HCT116 (cell line): ENCODE measurements at regions not wholly inside any gene's neighbourhood (a gene's known extent, or its start where the extent isn't known, plus 50 kb on each side); places are given as distances from the start of the nearest gene placed in this dataset.

Experiments
- ATAC-seq: fragments of 200-7000 bp; cut with Tn5 transposase; 2 replicates; pipeline ENCODE4 v1.9.1; 2020; ENCODE audit warnings: mild to moderate bottlenecking, moderate library complexity
- BruUV-seq: library from RNA; stranded (reverse); fragments of 400-500 nt; replicated peaks from 2 replicates; lab custom pipeline; 2021; lab: Mats Ljungman, UMichigan
- CTCF ChIA-PET: fragments of 300-600 bp; sonication (Branson Sonifier 250); formaldehyde crosslinking; loops from one replicate; lab custom pipeline; 2021; ENCODE audit warnings: antibody characterized with exemption; lab: Charles Lee
- POLR2A ChIA-PET: fragments of 300-600, 350-600 bp; sonication (Branson Sonifier 250); formaldehyde crosslinking; loops from one replicate; lab custom pipeline; 2021; ENCODE audit warnings: antibody characterized with exemption; lab: Charles Lee
- RAD21 ChIA-PET, 2 experiments: fragments of 300-600 bp; sonication (Branson Sonifier 250); formaldehyde crosslinking; loops; one replicate each; lab custom pipeline; 2023; ENCODE audit warnings: low total read pairs in 2 of 2; ENCODE audit not compliant: uncharacterized antibody in 2 of 2, unreplicated experiment in 2 of 2, low non-redundant PET in 1 of 2; lab: Charles Lee
- DNase-seq: peaks from one replicate; pipeline ENCODE4 v3.0.0-alpha.2; 2010; ENCODE audit warnings: low read depth, low spot score
- H2AFZ ChIP-seq: fragments of 200-600 bp; shearing (Covaris generic), sonication (generic); 2 replicates; pipeline ENCODE4 v1.6.1; 2017; ENCODE audit warnings: low read depth, mixed run types, mixed read lengths, antibody characterized with exemption, low read length; ENCODE audit not compliant: poor library complexity, severe bottlenecking
- H3K27ac ChIP-seq: 2 replicates; pipeline ENCODE4 v1.5.1; 2012; ENCODE audit warnings: low read depth, low read length
- H3K27me3 ChIP-seq: fragments of 200-600 bp; sonication (generic); 2 replicates; pipeline ENCODE4 v1.6.1; 2016; ENCODE audit warnings: mixed run types, low read length, mixed read lengths; ENCODE audit not compliant: insufficient read depth
- H3K36me3 ChIP-seq, 2 experiments: fragments of 200-500 bp in 1 of 2; fragments of 200-600 bp in 1 of 2; sonication (Bioruptor generic) in 1 of 2; sonication (generic) in 1 of 2; 2 replicates each; pipeline versions ENCODE4 v1.5.1 to v1.6.1; 2014 to 2016; ENCODE audit warnings: low read length in 2 of 2, inconsistent platforms in 1 of 2, mixed read lengths in 1 of 2, mixed run types in 1 of 2; ENCODE audit not compliant: insufficient read depth in 2 of 2, control insufficient read depth in 1 of 2
- H3K4me1 ChIP-seq, 2 experiments: fragments of 200-600 bp in 1 of 2; sonication (generic) in 1 of 2; 2 replicates each; pipeline versions ENCODE4 v1.5.1 to v1.6.1; 2012 to 2017; ENCODE audit warnings: low read length in 2 of 2, inconsistent platforms in 1 of 2, mild to moderate bottlenecking in 1 of 2, mixed read lengths in 1 of 2, mixed run types in 1 of 2, moderate library complexity in 1 of 2; ENCODE audit not compliant: insufficient read depth in 2 of 2, control insufficient read depth in 1 of 2
- H3K4me2 ChIP-seq: fragments of 200-600 bp; sonication (generic); 2 replicates; pipeline ENCODE4 v1.6.1; 2017; ENCODE audit warnings: mixed run types, low read length, mixed read lengths
- H3K4me3 ChIP-seq, 2 experiments: fragments of 200-600 bp in 1 of 2; sonication (generic) in 1 of 2; replicated peaks in 1 of 2; 2 replicates each; pipeline ENCODE4 v1.5.1; 2011 to 2016; ENCODE audit warnings: low read length in 2 of 2, control low read depth in 1 of 2, low read depth in 1 of 2, mild to moderate bottlenecking in 1 of 2, mixed read lengths in 1 of 2, mixed run types in 1 of 2
- H3K79me2 ChIP-seq: fragments of 200-600 bp; sonication (generic); 2 replicates; pipeline ENCODE4 v1.6.1; 2017; ENCODE audit warnings: mild to moderate bottlenecking, mixed run types, low read length, moderate library complexity, mixed read lengths; ENCODE audit not compliant: insufficient read depth
- H3K9ac ChIP-seq: fragments of 200-600 bp; sonication (generic); 2 replicates; pipeline ENCODE4 v1.6.1; 2016; ENCODE audit warnings: low read length, mixed read lengths
- H3K9me2 ChIP-seq: fragments of 200-600 bp; sonication (generic), shearing (Covaris generic); 2 replicates; pipeline ENCODE4 v1.6.1; 2017; ENCODE audit warnings: mixed run types, mild to moderate bottlenecking, moderate library complexity; ENCODE audit not compliant: insufficient read depth
- H3K9me3 ChIP-seq, 2 experiments: fragments of 200-500 bp in 1 of 2; fragments of 200-600 bp in 1 of 2; sonication (Bioruptor generic) in 1 of 2; sonication (generic) in 1 of 2; 2 replicates each; pipeline ENCODE4 v1.6.1; 2014 to 2017; ENCODE audit warnings: low read length in 2 of 2, mixed read lengths in 2 of 2, inconsistent platforms in 1 of 2, low read depth in 1 of 2, mild to moderate bottlenecking in 1 of 2, mixed run types in 1 of 2, moderate library complexity in 1 of 2; ENCODE audit not compliant: control insufficient read depth in 1 of 2, insufficient read depth in 1 of 2
- H4K20me1 ChIP-seq: fragments of 200-600 bp; sonication (generic), shearing (Covaris generic); 2 replicates; pipeline ENCODE4 v1.6.1; 2017; ENCODE audit warnings: mixed run types, mild to moderate bottlenecking, moderate library complexity; ENCODE audit not compliant: insufficient read depth
- CBX3 ChIP-seq: IDR thresholded peaks from 2 replicates; pipeline ENCODE4 v1.6.1; 2012; ENCODE audit warnings: low read depth
- ELF1 ChIP-seq: IDR thresholded peaks from 2 replicates; pipeline ENCODE4 v1.6.1; 2012; ENCODE audit warnings: low read depth, borderline replicate concordance
- EZH2 ChIP-seq: fragments of 200-600 bp; sonication (generic); IDR thresholded peaks from 2 replicates; pipeline ENCODE4 v1.6.1; 2017; ENCODE audit warnings: antibody characterized with exemption, mixed run types
- EZH2phosphoT487 ChIP-seq: fragments of 200-600 bp; IDR thresholded peaks from 2 replicates; pipeline ENCODE4 v1.6.1; 2018; ENCODE audit warnings: antibody characterized with exemption, borderline replicate concordance
- FOSL1 ChIP-seq: IDR thresholded peaks from 2 replicates; pipeline ENCODE4 v1.6.1; 2012; ENCODE audit warnings: low read depth
- MAX ChIP-seq: IDR thresholded peaks from 2 replicates; pipeline ENCODE4 v1.6.1; 2012
- REST ChIP-seq: IDR thresholded peaks from 2 replicates; pipeline ENCODE4 v1.6.1; 2012; ENCODE audit warnings: low read depth
- SP1 ChIP-seq: IDR thresholded peaks from 2 replicates; pipeline ENCODE4 v1.6.1; 2012; ENCODE audit warnings: low read depth
- YY1 ChIP-seq: IDR thresholded peaks from 2 replicates; pipeline ENCODE4 v1.6.1; 2011; ENCODE audit warnings: low read length, low read depth, moderate library complexity, mild to moderate bottlenecking; ENCODE audit not compliant: insufficient replicate concordance; ENCODE audit errors: extremely low read depth
- ZNF274 ChIP-seq: fragments of 200-500 bp; sonication (Bioruptor generic); IDR thresholded peaks from 2 replicates; pipeline ENCODE4 v1.6.1; 2014; ENCODE audit warnings: mild to moderate bottlenecking, low read depth, low read length, inconsistent platforms
- intact Hi-C: fragments of 100-400 bp; cut with micrococcal nuclease; formaldehyde crosslinking; loops from 2 replicates; pipeline ENCODE4 v1.10.0; 2022
- TF ChIP-seq, protein P1 (sequence below): IDR thresholded peaks from 2 replicates; pipeline ENCODE4 v1.6.1; 2011; ENCODE audit warnings: mild to moderate bottlenecking, low read length, moderate library complexity; ENCODE audit not compliant: insufficient replicate concordance; ENCODE audit errors: extremely low read depth

DNA sequence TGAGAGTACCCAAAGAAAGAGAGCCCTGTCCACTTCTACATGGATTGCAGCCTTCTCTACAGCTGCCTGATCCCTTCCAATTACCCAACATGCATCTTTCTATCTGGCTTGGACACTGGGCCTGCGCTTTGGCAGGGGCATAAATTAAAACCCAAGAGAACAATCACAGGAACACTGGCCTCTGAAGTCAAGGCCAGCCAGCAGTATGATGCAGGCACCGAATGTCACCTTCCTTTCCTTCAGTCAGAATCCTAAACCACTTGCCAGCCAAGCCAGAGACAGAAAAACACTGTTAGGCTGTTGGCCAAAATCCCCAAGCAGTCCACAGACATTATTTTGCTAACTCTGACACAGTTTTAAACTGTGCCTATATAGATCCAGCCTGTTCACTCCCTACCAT lies 113.7 kb downstream of the DUSP6 start:
- H4K20me1 ChIP-seq, result no peaks in the 10 kb centered on the region
- no peaks in the 10 kb centered on the region for H3K36me3 ChIP-seq
- no peak overlapping the region for H3K9ac ChIP-seq
- TF ChIP-seq CBX3, result no peak
- TF ChIP-seq, protein P1, sequence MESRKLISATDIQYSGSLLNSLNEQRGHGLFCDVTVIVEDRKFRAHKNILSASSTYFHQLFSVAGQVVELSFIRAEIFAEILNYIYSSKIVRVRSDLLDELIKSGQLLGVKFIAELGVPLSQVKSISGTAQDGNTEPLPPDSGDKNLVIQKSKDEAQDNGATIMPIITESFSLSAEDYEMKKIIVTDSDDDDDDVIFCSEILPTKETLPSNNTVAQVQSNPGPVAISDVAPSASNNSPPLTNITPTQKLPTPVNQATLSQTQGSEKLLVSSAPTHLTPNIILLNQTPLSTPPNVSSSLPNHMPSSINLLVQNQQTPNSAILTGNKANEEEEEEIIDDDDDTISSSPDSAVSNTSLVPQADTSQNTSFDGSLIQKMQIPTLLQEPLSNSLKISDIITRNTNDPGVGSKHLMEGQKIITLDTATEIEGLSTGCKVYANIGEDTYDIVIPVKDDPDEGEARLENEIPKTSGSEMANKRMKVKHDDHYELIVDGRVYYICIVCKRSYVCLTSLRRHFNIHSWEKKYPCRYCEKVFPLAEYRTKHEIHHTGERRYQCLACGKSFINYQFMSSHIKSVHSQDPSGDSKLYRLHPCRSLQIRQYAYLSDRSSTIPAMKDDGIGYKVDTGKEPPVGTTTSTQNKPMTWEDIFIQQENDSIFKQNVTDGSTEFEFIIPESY, result no peak
- no peak for TF ChIP-seq MAX
- TF ChIP-seq SP1, result no peak
- no peak for TF ChIP-seq ELF1
- no peaks in the 10 kb centered on the region for H3K27me3 ChIP-seq
- BruUV-seq, result no TSS peak
- no peaks in the 10 kb centered on the region for H3K9me2 ChIP-seq
- ATAC-seq (no peak), DNase-seq (no peak)
- POLR2A ChIA-PET, result interaction anchor here (1.1 kb wide), 1 partner anchor 12 kb away, joined by 3 read pairs; no protein-coding TSS in a partner anchor
- RAD21 ChIA-PET, result no interaction called here
- H3K4me3 ChIP-seq, result no peak overlapping the region
- H3K9me3 ChIP-seq, result no peaks in the 10 kb centered on the region
- no peaks in the 10 kb centered on the region for H3K79me2 ChIP-seq
- H3K4me2 ChIP-seq, result no peak overlapping the region
- no peak overlapping the region for H2AFZ ChIP-seq
- intact Hi-C loops, result no loop called here
- CTCF ChIA-PET, result no interaction called here
- H3K27ac ChIP-seq, result no peak overlapping the region
- peaks cover 2 to 16% of the 10 kb centered on the region in 2 experiments; a peak in 2 of 4 replicates for H3K4me1 ChIP-seq

GRCh38 chr12:89237763-89238162 lies 114.5 kb downstream of the DUSP6 start:
- no TSS peak for BruUV-seq
- no peak overlapping the region for H3K4me2 ChIP-seq
- no peaks in the 10 kb centered on the region for H3K36me3 ChIP-seq
- no peak overlapping the region for H3K4me3 ChIP-seq
- POLR2A ChIA-PET, result interaction anchor here (1.1 kb wide), 1 partner anchor 13 kb away, joined by 3 read pairs; no protein-coding TSS in a partner anchor
- CTCF ChIA-PET, result no interaction called here
- intact Hi-C loops, result no loop called here
- H3K4me1 ChIP-seq, result peaks cover 2 to 16% of the 10 kb centered on the region in 2 experiments; a peak in 2 of 4 replicates
- no peaks in the 10 kb centered on the region for H4K20me1 ChIP-seq
- ATAC-seq, result no peak
- no peaks in the 10 kb centered on the region for H3K9me2 ChIP-seq
- H2AFZ ChIP-seq, result no peak overlapping the region
- H3K27me3 ChIP-seq, result no peaks in the 10 kb centered on the region
- H3K9me3 ChIP-seq, result no peaks in the 10 kb centered on the region
- no peaks in the 10 kb centered on the region for H3K79me2 ChIP-seq
- DNase-seq, result no peak
- RAD21 ChIA-PET, result no interaction called here
- H3K27ac ChIP-seq, result no peak overlapping the region
- no peak overlapping the region for H3K9ac ChIP-seq
- TF ChIP-seq ZNF274 (no peak), EZH2phosphoT487 (no peak), SP1 (no peak), EZH2 (no peak), YY1 (no peak), FOSL1 (no peak), ELF1 (no peak), CBX3 (no peak), REST (no peak)
- TF ChIP-seq, protein P1, result no peak
